GM21360 (cell line): ENCODE measurements at regions not wholly inside any gene's neighbourhood (a gene's known extent, or its start where the extent isn't known, plus 50 kb on each side); places are given as distances from the start of the nearest gene placed in this dataset.
"Not testable (repeated sequence)": the region's sequence is repeated elsewhere in the genome, so short reads cannot be mapped to it uniquely, and the experiment has no call there.

Experiments used
- ATAC-seq: cut with Tn5 transposase; IDR thresholded peaks from one replicate; pipeline ENCODE4 v1.9.1; 2021; ENCODE audit warnings: mild to moderate bottlenecking, moderate library complexity; ENCODE audit not compliant: unreplicated experiment

DNA sequence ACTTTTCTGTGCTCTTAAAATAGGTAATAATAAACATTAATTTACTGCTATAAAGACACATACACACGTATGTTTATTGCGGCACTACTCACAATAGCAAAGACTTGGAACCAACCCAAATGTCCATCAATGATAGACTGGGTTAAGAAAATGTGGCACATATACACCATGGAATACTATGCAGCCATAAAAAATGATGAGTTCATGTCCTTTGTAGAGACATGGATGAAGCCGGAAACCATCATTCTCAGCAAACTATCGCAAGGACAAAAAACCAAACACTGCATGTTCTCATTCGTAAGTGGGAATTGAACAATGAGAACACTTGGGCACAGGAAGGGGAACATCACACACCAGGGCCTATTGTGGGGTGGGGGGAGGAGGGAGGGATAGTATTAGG lies 97.4 kb upstream of the NR5A2 start:
- not testable (repeated sequence) for ATAC-seq

DNA sequence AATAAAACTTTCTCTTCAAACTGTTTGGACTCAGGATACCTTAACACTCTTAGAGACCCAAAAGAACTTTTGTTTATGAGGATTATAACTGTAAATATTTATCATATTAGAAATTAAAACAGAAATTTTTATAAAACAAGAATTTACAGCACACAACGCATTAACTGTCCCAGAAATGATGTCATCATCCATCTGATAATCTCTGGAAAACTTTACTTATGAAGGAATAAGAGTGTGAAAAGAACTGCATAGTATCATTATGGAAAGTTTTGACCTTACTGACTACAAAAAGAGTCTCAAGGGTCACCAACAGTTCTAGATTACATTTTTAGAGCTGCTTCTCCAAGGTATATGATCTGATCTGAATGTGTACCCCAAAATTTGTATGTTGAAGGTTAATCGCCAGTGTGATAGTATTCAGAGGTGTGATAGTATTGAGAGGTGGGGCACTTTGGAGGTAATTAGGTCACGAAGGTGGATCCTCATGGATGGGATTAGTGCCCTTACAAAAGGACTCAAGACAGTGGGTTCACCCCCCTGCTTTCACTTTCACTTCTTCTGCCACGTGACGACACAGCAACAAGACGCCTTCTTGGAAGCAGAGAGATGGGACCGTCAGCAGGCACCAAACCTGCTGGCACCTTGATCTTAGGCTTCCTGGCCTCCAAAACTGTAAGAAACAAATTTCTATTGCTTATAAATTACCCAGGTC lies 95.7 kb upstream of the NR5A2 start:
- no peak for ATAC-seq

DNA sequence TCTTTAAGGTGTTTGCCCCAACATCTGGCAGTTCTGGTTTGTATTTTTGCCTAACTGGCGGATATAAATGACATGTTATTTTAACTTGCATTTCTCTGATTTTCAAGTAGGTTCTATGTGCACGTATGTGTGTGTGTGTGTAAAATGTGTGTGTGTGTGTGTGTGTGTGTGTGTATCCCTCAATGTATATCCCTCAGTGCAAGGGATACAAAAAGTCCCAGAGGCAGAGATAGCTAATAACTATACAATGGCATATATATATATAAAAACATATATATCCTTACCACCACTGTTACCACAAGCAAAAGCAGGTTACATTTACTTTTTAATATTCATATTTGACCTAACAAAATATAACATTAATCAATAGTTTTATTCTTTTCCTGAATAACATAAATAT lies 95.0 kb upstream of the NR5A2 start:
- ATAC-seq: no peak

DNA sequence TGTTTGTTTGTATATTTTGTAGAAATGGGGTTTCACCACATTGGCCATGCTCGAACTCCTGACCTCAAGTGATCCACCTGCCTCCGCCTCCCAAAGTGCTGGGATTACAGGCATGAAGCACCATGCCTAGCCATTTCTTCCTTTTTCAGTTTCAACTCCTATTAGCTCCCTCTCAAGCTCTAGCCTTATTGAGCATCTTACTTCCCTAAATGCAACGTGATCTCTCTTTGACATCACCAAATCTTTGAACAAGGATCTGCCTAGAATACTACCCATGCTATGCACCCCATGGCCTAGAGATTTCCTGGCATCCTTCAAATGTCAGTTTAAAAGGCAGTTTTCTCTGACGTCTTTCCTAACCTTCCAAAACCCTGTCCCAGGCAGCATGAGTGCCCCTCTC lies 91.1 kb upstream of the NR5A2 start:
- no peak for ATAC-seq

DNA sequence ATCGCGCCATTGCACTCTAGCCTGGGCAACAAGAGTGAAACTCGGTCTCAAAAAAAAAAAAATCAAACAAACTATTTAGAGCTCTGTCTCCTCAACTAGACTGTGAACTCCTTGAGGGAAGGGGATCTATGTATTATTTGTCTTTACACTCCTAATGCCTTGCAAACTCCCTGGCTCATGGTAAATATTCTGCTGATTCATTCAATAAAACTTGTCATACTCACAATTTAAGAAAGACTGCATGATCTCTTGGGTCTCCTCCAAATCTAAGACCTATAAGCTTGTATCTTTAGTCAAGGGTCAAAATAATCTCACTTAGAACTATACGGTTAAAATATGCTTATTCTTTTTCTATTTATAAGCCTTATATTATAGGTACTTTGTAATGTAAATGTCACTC lies 90.3 kb upstream of the NR5A2 start:
- no peak for ATAC-seq

DNA sequence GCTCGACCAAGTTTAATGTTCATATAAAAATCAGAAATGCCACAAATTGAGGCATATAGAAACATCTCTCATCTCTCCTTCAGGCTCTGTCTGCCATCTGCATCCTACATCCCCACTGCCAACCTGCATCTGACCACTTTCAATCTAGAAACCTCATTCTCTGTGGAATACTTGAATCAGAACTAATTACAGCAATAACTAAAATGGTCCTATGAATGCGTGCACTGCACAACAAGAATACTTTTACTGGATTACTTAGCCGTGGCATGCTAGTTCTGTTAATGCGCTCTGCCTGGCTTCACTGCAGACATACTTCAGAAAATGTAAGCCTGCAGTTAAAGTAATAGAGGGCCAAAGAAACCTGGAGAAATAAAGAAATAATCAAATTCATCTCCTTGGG lies 89.8 kb upstream of the NR5A2 start:
- ATAC-seq: no peak

DNA sequence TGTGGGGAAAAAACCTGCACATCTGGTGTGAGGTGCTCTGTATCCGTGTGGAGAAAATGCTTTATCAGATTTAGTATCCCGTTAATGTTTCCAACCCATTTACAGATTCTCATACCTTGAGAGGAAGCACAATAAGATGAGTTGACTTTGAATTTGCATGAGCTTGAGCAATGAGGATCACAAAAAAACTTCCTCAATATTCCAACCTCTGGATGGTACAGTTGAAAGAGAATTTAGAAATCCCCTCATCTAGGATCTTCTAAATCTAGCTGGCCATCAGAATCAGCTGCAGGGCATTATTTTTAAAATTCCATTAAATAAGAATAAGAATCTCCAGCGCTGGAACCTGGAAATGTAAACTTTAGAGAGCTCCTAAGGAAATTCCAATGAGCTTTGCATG lies 82.5 kb upstream of the NR5A2 start:
- no peak for ATAC-seq

DNA sequence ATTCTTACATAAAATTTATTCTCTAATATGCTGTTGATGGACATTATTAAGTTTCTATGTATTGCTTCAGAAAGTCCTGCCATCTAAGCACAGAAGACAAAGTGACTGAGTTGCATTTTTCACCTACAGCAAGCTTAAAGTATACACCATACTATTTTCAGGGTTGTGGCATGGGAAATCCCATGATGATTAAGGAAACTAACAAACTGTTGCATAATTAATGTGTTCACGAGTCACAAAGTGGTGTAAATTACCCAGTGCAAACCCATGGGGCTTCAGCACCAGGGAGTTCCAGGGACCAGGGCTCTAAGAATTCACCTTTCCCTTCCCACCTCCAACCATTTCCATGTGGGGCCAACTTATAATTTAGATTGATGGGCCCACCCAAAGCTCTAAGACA lies 81.9 kb upstream of the NR5A2 start:
- no peak for ATAC-seq

DNA sequence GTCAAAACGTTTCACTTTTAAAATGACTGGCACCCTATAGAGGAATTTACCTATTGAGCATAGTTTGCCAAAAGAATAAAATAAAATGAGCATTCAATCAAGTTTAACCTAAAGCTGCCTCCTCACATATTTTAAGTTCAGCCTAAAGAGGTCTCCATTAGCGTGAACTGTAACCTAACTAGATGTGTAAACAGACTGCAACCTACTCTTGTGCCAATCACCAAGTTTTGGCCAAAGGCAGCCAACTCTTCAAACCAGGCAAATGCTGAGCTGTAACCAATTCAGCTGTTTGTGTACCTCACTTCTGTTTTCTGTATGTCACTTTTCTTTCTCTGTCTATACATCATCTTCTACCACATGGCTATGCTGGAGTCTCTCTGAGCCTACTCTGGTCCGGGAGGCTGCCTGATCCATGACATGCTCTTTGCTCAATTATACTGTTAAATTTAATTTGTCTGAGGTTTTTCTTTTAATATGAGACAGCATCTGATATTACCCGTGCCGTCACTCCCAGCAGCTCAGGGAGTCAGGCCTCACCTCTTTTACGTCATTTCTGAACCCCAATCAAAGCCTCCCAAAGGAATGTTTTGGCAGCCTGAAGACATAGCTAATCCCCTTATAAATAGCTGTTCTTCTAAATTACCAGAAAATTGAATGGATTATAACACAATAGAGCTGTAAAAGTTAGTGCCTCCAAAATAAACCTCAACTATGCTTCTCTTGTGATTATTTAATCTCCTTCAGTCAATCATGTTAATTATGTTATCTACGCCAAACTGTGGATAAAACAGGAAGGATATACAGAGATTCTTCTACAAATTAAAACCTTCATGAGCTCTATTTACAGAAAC lies 81.0 kb upstream of the NR5A2 start:
- ATAC-seq: no peak

DNA sequence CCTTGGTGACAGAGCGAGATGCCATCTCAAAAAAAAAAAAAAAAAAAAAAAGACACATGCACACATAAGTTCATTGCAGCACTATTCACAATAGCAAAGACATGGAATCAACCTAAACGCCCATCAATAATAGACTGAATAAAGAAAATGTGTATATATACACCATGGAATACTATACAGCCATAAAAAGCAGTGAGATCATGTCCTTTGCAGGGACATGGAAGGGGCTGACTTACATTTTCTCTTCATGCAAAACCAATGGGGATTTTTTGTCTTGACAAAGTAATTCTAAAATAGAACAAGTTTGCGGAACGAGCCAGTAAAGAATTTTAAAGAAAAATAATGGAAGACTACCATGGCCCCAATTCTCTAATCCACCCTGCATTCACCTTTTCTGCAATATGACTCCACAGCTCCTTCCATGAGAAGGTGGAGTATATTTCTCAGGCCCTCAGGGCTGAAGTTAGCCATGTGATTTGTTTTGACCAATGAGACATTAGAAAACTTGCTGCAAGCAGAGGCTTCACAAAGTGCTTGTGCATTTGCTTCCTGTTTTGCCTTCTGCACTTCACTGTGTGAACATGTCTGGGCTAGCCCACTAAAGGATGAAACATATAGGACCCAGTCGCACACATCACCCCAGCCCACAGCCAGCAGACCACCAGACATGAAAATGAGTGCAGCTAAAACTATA lies 78.8 kb upstream of the NR5A2 start:
- ATAC-seq: no peak

DNA sequence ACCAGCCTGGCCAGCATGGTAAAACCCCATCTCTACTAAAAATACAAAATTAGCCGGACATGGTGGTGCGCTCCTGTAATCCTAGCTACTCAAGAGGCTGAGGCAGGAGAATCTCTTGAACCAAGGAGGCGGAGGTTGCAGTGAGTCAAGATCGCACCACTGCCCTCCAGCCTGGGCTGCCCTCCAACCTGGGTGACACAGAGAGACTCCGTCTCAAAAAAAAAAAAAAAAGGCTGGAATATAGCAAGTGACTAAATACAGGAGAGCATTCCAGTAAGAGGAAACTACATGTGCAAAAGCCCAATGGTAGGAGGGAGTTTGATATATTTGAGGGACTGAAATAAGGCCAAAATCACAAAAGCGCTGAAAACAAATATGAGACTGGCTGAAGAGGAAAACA lies 76.5 kb upstream of the NR5A2 start:
- ATAC-seq: not testable (repeated sequence)

DNA sequence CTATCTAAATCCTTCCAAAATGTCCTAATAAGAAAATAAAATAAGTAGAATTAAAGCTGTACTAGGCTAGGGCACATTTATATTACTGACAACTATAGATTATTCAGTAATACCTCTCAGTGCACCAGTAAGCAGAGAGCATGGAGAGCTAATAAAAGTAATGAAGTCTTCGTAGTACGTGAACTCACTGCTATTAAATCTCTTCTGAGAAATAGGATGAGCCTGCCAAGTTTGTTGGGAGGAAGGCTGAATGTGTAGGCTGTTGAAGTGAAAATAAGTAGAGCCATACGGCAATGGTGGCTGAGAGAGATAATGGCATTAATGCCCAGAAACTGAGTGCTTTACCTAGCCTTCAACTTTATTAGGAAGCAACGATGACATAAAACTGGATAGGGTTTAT lies 73.9 kb upstream of the NR5A2 start:
- no peak for ATAC-seq

DNA sequence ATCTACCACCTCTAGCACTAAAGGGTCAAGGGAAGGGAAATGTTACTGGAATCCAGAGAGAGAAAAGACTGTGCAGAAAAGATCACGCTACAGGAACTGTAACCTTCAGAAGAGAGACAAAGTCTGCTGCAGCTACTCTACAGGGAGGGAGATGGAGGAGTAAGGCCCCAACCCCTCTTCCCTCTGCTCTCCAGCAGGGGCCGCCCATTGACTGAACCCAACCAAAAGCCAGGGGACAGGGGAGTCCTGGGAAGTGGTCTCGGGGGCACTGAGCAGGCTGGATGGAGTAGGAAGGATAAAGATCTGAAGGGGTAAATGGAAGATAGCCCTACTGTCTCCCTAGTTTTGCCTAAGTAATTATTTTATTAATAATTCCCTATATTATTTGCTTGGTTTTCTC lies 72.8 kb upstream of the NR5A2 start:
- ATAC-seq: no peak

DNA sequence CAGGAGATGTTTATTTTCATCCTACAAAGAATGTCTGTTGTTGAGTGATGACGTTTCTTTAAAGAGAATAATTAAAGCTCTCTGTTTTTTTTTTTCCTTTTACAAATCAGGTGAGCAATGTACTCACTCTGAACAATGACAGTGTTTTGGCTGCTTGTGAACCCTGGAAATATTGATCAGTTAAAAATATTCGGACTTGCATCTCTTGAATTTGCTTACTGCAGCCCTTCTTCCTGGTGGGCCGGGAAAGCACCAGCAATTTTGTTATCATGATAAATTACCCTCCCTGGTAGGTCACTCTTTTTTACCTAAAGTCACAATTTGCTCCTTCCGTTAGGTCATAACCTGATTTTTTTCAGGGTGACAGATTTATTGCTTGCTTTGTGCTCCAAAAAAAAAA lies 72.3 kb upstream of the NR5A2 start:
- no peak for ATAC-seq

DNA sequence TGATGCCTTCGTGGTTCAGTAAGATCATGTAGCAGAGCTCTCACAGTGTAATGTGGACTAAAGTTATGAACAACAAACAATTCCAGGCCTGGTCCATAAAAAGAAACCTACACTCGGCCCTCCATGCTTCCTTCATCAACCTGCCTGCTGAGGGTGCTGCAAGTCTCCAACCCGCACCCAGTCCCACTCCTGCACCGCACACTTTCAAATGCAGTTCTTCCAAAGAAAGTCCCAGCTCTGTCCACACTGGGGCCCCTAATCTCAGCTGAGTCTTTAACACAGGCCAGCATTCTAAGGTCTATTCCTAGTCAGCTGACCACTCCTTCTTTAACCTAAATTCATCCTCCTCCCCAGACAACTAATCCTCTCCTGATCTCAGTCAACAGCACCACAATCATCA lies 71.5 kb upstream of the NR5A2 start:
- no peak for ATAC-seq

DNA sequence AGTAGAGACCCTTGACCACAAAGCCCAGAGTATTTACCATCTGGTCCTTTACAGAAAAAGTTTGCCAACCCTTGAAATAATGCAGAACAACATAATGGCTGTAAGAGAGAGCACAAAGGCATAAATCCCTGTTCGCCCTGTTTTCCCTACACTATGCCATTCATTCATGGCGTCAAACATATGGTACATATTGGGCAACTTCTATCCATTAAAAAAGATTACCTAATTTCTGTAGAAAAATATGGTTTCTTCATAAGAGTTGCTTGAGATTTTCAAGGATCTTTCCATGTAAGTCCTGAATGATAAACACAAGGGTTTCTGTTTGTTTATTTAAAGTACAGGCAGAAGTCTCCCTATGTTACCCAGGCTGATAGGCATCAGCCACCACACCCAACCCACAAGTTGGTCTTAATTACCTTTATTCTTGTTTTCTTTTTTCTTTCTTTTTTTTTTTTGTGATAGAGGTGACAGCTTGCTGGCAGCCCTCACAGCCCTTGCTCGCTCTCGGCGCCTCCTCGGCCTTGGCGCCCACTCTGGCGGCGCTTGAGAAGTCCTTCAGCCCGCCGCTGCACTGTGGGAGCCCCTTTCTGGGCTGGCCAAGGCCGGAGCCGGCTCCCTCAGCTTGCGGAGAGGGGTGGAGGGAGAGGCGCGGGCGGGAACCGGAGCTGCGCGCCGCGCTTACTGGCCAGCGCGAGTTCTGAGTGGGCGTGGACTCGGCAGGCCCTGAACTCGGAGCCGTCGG lies 68.3 kb upstream of the NR5A2 start:
- no peak for ATAC-seq

DNA sequence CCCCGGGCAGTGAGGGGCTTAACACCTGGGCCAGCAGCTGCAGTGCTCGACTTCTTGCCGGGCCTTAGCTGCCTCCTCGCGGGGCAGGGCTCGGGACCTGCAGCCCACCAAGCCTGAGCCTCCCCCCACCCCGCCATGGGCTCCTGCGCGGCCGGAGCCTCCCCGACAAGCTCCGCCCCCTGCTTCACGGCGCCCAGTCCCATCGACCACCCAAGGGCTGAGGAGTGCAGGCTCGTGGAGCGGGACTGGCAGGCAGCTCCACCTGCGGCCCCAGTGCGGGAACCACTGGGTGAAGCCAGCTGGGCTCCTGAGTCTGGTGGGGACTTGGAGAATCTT lies 67.8 kb upstream of the NR5A2 start:
- ATAC-seq: no peak

DNA sequence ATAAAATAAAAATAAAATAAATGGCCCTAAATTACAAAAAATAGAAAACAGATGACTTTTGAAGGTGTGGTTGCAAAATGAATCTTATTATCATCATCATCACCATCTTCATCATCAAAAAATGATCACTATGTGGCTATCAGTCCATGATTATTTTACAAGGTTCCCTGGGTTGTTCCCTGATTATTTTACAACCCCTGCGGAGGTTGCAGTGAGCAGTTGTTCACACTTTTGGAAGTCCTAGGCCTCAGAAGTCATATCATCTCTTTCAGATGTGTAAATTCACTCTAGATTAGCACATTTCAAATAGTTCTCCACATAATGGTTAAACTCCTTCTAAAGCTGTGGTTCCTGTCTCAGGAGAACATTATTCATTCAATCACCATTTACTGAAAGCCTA lies 57.4 kb upstream of the NR5A2 start:
- no peak for ATAC-seq

DNA sequence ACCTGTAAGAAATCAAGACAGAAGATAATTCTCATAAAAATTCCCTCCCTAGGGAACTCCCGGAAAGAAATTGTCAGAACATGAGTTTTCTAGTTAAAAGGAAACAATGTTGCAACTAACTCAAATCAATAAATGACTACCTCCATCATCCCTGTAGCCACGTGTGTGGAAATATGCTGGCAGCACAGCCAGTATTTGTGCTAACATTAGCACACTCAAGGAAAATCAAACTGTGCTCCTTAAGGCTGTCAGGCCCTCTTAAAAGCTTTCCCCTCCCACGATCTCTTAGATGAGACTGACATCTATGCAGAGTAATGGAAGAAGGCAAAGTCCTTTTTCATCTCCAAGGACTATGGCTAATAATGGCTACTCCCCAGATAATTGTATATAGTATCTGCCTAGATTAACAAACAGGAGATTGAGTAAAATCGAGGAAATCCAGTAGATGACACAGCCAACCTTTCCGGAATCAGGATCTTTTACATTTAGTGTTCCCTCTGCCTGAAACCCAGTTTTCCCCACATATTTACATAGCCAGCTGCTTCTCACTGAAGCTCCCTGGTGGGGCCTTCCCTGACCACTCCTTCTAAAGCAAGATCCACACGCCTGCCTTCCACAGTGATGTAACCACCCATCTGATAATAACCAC lies 50.9 kb upstream of the NR5A2 start:
- no peak for ATAC-seq
